H1 (cell line): ENCODE measurements at regions not wholly inside any gene's neighbourhood (a gene's known extent, or its start where the extent isn't known, plus 50 kb on each side); places are given as distances from the start of the nearest gene placed in this dataset.

Experiments
- CTCF ChIA-PET: fragments of 300-600 bp; sonication (Branson Sonifier 250); formaldehyde crosslinking; loops from one replicate; lab custom pipeline; 2021; ENCODE audit not compliant: partially characterized antibody; lab: Charles Lee
- POLR2A ChIA-PET: fragments of 300-600 bp; sonication (Branson Sonifier 250); formaldehyde crosslinking; loops from one replicate; lab custom pipeline; 2021; ENCODE audit warnings: inconsistent platforms; ENCODE audit not compliant: partially characterized antibody; lab: Charles Lee
- DNase-seq, 2 experiments: peaks; one replicate each; pipeline versions ENCODE4 v3.0.0 to v3.0.0-alpha.2; 2010 to 2022; ENCODE audit warnings: low spot score in 2 of 2, low read depth in 1 of 2, mixed read lengths in 1 of 2
- FAIRE-seq: peaks from 2 replicates; lab custom pipeline; 2011; peaks lifted over from hg19 to GRCh38; lab: Jason Lieb, UNC
- H2AFZ ChIP-seq: 2 replicates; pipeline ENCODE4 v1.8.1; 2012; ENCODE audit warnings: low read length, inconsistent platforms
- H2AK5ac ChIP-seq: 2 replicates; pipeline ENCODE4 v1.6.1; 2013; ENCODE audit warnings: low read depth, low read length
- H2BK120ac ChIP-seq: replicated peaks from 2 replicates; pipeline ENCODE3; 2013; ENCODE audit warnings: low read depth, low read length, inconsistent platforms
- H2BK12ac ChIP-seq: 2 replicates; pipeline ENCODE4 v1.6.1; 2013; ENCODE audit warnings: low read depth, low read length
- H2BK15ac ChIP-seq: 2 replicates; pipeline ENCODE4 v1.6.1; 2013; ENCODE audit warnings: low read length
- H2BK20ac ChIP-seq: 2 replicates; pipeline ENCODE4 v1.6.1; 2013; ENCODE audit warnings: low read length
- H2BK5ac ChIP-seq: 2 replicates; pipeline ENCODE4 v1.6.1; 2013; ENCODE audit warnings: low read depth, low read length
- H3K14ac ChIP-seq: 2 replicates; pipeline ENCODE4 v1.6.1; 2013; ENCODE audit warnings: inconsistent platforms; ENCODE audit not compliant: insufficient read length
- H3K18ac ChIP-seq: 2 replicates; pipeline ENCODE4 v1.6.1; 2013; ENCODE audit warnings: low read length; ENCODE audit errors: extremely low read depth
- H3K23ac ChIP-seq: 2 replicates; pipeline ENCODE4 v1.6.1; 2013; ENCODE audit warnings: inconsistent platforms; ENCODE audit not compliant: insufficient read length
- H3K23me2 ChIP-seq: 2 replicates; pipeline ENCODE4 v1.6.1; 2013; ENCODE audit warnings: low read depth, low read length
- H3K27ac ChIP-seq: 2 replicates; pipeline ENCODE4 v1.6.1; 2011; ENCODE audit warnings: low read depth, low read length, inconsistent platforms
- H3K27me3 ChIP-seq, 4 experiments: replicated peaks in 1 of 4; 1 replicate in 1 of 4; 2 replicates in 3 of 4; pipeline versions ENCODE4 v1.6.1 to v1.8.1; 2011 to 2013; ENCODE audit warnings: low read length in 3 of 4, mild to moderate bottlenecking in 3 of 4, inconsistent platforms in 2 of 4, mixed read lengths in 2 of 4, moderate library complexity in 1 of 4; ENCODE audit not compliant: control insufficient read depth in 3 of 4, insufficient read depth in 3 of 4; ENCODE audit errors: extremely low read depth in 1 of 4
- H3K36me3 ChIP-seq, 4 experiments: 2 replicates each; pipeline versions ENCODE4 v1.6.1 to v1.8.1; 2011 to 2013; ENCODE audit warnings: mild to moderate bottlenecking in 4 of 4, low read length in 3 of 4, moderate library complexity in 2 of 4, control low read depth in 1 of 4, inconsistent platforms in 1 of 4; ENCODE audit not compliant: insufficient read depth in 4 of 4, control insufficient read depth in 2 of 4
- H3K4ac ChIP-seq: replicated peaks from 2 replicates; pipeline ENCODE3; 2013; ENCODE audit warnings: low read length, low read depth, mixed read lengths, inconsistent platforms; ENCODE audit not compliant: insufficient read length
- H3K4me1 ChIP-seq, 4 experiments: replicated peaks in 1 of 4; 1 replicate in 1 of 4; 2 replicates in 3 of 4; pipeline versions ENCODE4 v1.6.1 to v1.8.1; 2011 to 2013; ENCODE audit warnings: low read length in 3 of 4, inconsistent platforms in 2 of 4, mixed read lengths in 1 of 4; ENCODE audit not compliant: insufficient read depth in 4 of 4, control insufficient read depth in 3 of 4
- H3K4me2 ChIP-seq, 2 experiments: 2 replicates each; pipeline versions ENCODE4 v1.6.1 to v1.8.1; 2011 to 2013; ENCODE audit warnings: low read depth in 2 of 2, low read length in 2 of 2, control low read depth in 1 of 2, inconsistent platforms in 1 of 2, mild to moderate bottlenecking in 1 of 2; ENCODE audit not compliant: insufficient read depth in 1 of 2
- H3K4me3 ChIP-seq, 4 experiments: fragments of 200-600, 300-600 bp in 1 of 4; sonication (generic), shearing (Covaris generic), sonication (Bioruptor Twin) in 1 of 4; 2 replicates each; pipeline versions ENCODE4 v1.5.1 to v1.8.1; 2011 to 2016; ENCODE audit warnings: low read length in 4 of 4, low read depth in 3 of 4, control low read depth in 2 of 4, inconsistent platforms in 2 of 4, mild to moderate bottlenecking in 2 of 4, mixed read lengths in 1 of 4, moderate library complexity in 1 of 4; ENCODE audit not compliant: insufficient read depth in 2 of 4; ENCODE audit errors: extremely low read depth in 1 of 4
- H3K56ac ChIP-seq: replicated peaks from 2 replicates; pipeline ENCODE3; 2013; ENCODE audit warnings: low read depth, mild to moderate bottlenecking, mixed read lengths, low read length, inconsistent platforms; ENCODE audit not compliant: insufficient read length
- H3K79me1 ChIP-seq: 2 replicates; pipeline ENCODE4 v1.6.1; 2013; ENCODE audit warnings: low read depth, low read length, control low read depth
- H3K79me2 ChIP-seq, 2 experiments: 2 replicates each; pipeline versions ENCODE4 v1.6.1 to v1.8.1; 2012 to 2013; ENCODE audit warnings: low read length in 2 of 2, mild to moderate bottlenecking in 2 of 2, inconsistent platforms in 1 of 2; ENCODE audit not compliant: insufficient read depth in 2 of 2, control insufficient read depth in 1 of 2
- H3K9ac ChIP-seq, 4 experiments: replicated peaks in 1 of 4; 1 replicate in 1 of 4; 2 replicates in 3 of 4; pipeline versions ENCODE4 v1.6.1 to v1.8.1; 2011 to 2013; ENCODE audit warnings: low read depth in 3 of 4, low read length in 3 of 4, control low read depth in 2 of 4, mild to moderate bottlenecking in 2 of 4, moderate library complexity in 2 of 4, inconsistent platforms in 1 of 4; ENCODE audit errors: extremely low read depth in 1 of 4
- H3K9me3 ChIP-seq, 2 experiments: 2 replicates each; pipeline versions ENCODE4 v1.6.1 to v1.8.1; 2012 to 2013; ENCODE audit warnings: mild to moderate bottlenecking in 2 of 2, moderate library complexity in 2 of 2, control low read depth in 1 of 2, inconsistent platforms in 1 of 2, low read depth in 1 of 2, low read length in 1 of 2, mixed read lengths in 1 of 2; ENCODE audit not compliant: insufficient read depth in 2 of 2
- H4K20me1 ChIP-seq, 2 experiments: replicated peaks in 1 of 2; 2 replicates each; pipeline versions ENCODE3 to v1.8.1; 2011 to 2013; ENCODE audit warnings: inconsistent platforms in 2 of 2, low read length in 2 of 2, mild to moderate bottlenecking in 1 of 2; ENCODE audit not compliant: insufficient read depth in 2 of 2, control insufficient read depth in 1 of 2
- H4K5ac ChIP-seq: 2 replicates; pipeline ENCODE4 v1.6.1; 2013; ENCODE audit warnings: low read length, low read depth, mixed read lengths, inconsistent platforms; ENCODE audit not compliant: insufficient read length
- H4K8ac ChIP-seq: 2 replicates; pipeline ENCODE4 v1.8.0; 2013; ENCODE audit warnings: mild to moderate bottlenecking, moderate library complexity, low read length, inconsistent platforms; ENCODE audit not compliant: insufficient read depth; ENCODE audit errors: extremely low read depth
- H4K91ac ChIP-seq: replicated peaks from 2 replicates; pipeline ENCODE3; 2013; ENCODE audit warnings: low read length, mixed read lengths, inconsistent platforms; ENCODE audit not compliant: insufficient read length
- ASH2L ChIP-seq: fragments of 200-600, 300-600 bp; sonication (generic); IDR thresholded peaks from one replicate; pipeline ENCODE4 v1.7.1; 2017; ENCODE audit warnings: low read length
- RFX5 ChIP-seq: IDR thresholded peaks from 2 replicates; pipeline ENCODE4 v1.6.1; 2011; ENCODE audit warnings: low read depth, low read length, improper control_type of control experiment, borderline replicate concordance

DNA sequence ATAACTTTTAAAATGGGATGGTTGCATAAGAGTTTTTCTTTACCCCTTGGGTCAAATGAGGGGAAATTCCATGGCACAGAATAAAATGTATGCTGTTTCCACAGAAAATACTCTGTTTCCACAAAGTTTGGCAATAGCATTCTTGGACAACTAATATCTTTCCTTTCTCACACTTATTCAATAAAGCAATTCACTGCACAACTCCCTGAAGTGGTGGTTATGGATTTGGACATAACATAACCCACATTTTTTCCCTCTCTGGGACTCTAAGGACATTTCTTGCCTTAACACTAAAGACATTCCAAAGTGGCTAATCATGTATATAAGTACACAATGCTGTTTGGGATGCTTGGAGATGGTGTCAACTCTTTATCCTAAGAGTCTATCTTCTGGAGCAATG, 51.7 kb upstream of the GPM6B start:
- Histone ChIP-seq H2BK15ac (no peak overlapping the region), H2BK12ac (no peak overlapping the region), H2BK120ac (no peak overlapping the region), H3K27ac (no peak overlapping the region), H2AFZ (no peak overlapping the region), H3K4me2 (no peak overlapping the region), H3K18ac (no peak overlapping the region), H3K23ac (no peak overlapping the region), H3K9ac (no peak overlapping the region), H4K91ac (no peak overlapping the region), H3K36me3 (no peaks in the 10 kb centered on the region), H2BK20ac (no peak overlapping the region), H2AK5ac (no peak overlapping the region), H4K20me1 (no peaks in the 10 kb centered on the region), H3K4me3 (no peak overlapping the region), H3K56ac (no peak overlapping the region), H4K5ac (no peak overlapping the region), H3K23me2 (no peaks in the 10 kb centered on the region), H3K79me2 (peaks cover 0 to 54% of the 10 kb centered on the region in 2 experiments; a peak in 2 of 4 replicates), H3K14ac (no peak overlapping the region), H3K4me1 (peaks cover 0 to 7% (median 1%) of the 10 kb centered on the region in 4 experiments; a peak in 3 of 7 replicates), H3K9me3 (no peaks in the 10 kb centered on the region), H3K27me3 (no peaks in the 10 kb centered on the region), H3K4ac (no peak overlapping the region), H2BK5ac (no peak overlapping the region), H4K8ac (no peak overlapping the region), H3K79me1 (no peaks in the 10 kb centered on the region)
- ChIA-PET CTCF (no interaction called here), POLR2A (no interaction called here)
- FAIRE-seq, result no peak
- TF ChIP-seq ASH2L (no peak), RFX5 (no peak)
- no peak for DNase-seq
